ENCODE measurements at regions not wholly inside any gene's neighbourhood (a gene's known extent, or its start where the extent isn't known, plus 50 kb on each side); places are given as distances from the start of the nearest gene placed in this dataset.

DNA sequence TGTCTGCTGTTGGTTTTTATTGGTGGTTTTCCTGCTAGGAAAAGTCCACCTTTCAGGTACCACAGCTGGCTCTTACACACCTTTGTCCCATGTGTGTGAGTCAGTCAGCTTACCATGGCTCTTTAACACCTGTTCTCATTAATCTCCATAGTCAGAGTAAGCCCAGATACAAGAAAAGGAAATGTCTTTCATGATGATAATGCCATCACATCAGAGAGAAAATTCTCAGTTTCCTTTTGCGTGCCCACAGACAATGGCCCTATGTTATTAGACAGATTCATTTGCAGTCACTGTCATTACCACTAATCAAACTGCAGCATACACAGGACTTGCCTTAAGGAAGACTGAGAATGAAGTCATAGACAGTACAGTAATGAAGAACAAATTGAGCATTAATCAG, 1583.6 kb upstream of the LRRTM3 start:
- Histone ChIP-seq H3K9me3 (ENCODE audit: low read length) (no peaks in the 10 kb centered on the region), H3K4me2 (ENCODE audit: low read depth, low read length) (no peak overlapping the region), H3K79me2 (ENCODE audit: insufficient read depth, low read length) (no peaks in the 10 kb centered on the region), H3K9ac (ENCODE audit: insufficient read depth, low read depth, low read length) (no peak overlapping the region), H3K36me3 (replicated peaks in 1 of 2; ENCODE audit: control insufficient read depth in 1 of 2, insufficient read depth in 2 of 2, low read length in 2 of 2) (no peaks in the 10 kb centered on the region), H3K4me3 (replicated peaks in 1 of 3; ENCODE audit: insufficient read depth in 1 of 3, low read depth in 2 of 3, low read length in 3 of 3) (no peak overlapping the region), H3K4me1 (ENCODE audit: insufficient read depth, low read length) (no peaks in the 10 kb centered on the region), H3K27ac (ENCODE audit: extremely low read length, insufficient read depth, low read length) (no peak overlapping the region), H3K27me3 (ENCODE audit: control insufficient read depth in 1 of 2, insufficient read depth in 2 of 2, low read length in 2 of 2) (no peaks in the 10 kb centered on the region; a peak in 1 of 5 replicates), H2AFZ (ENCODE audit: low read length) (no peak overlapping the region), H4K20me1 (ENCODE audit: insufficient read depth, low read length) (no peaks in the 10 kb centered on the region)
- POLR2A ChIA-PET, result no interaction called here
- no peak for FAIRE-seq
- no TSS peak for BruUV-seq (replicated peaks)
- CTCF ChIA-PET (ENCODE audit: low intra/inter-chr PET ratio, low total read pairs), result no interaction called here
- intact Hi-C loops (cut with micrococcal nuclease; ENCODE audit: unreplicated experiment) (no loop called here), in situ Hi-C loops (cut with HindIII; ENCODE audit: extremely low pct_ligation_motif_present, low pct_unique_long_range_greater_than_20kb) (no loop called here)
- DNase-seq (ENCODE audit: low spot score), result no peak
- 0% methylated on average over 1 of the region's 1 CpG for WGBS (ENCODE audit: low lambda C conversion rate)
- TF ChIP-seq SETDB1 (CRISPR knock-in tag; IDR thresholded peaks at IDR 0.05; ENCODE audit: borderline replicate concordance) (no peak), SIX1 (CRISPR knock-in tag; IDR thresholded peaks at IDR 0.05; ENCODE audit: borderline replicate concordance) (no peak), HNRNPK (IDR thresholded peaks at IDR 0.05; ENCODE audit: low read depth, low read length, poor library complexity, severe bottlenecking) (no peak), REL (CRISPR knock-in tag; conservative IDR thresholded peaks at IDR 0.05) (no peak), ZNF713 (CRISPR knock-in tag; IDR thresholded peaks at IDR 0.05) (no peak), ZNF543 (CRISPR knock-in tag; IDR thresholded peaks at IDR 0.05) (no peak), ZNF670 (CRISPR knock-in tag; IDR thresholded peaks at IDR 0.05; ENCODE audit: borderline replicate concordance) (no peak), HDAC2 (CRISPR knock-in tag; IDR thresholded peaks at IDR 0.05) (no peak), EP300 (IDR thresholded peaks at IDR 0.05; ENCODE audit: low read depth in 2 of 2, low read length in 2 of 2) (no peak), EP300 (CRISPR knock-in tag; IDR thresholded peaks at IDR 0.05; ENCODE audit: borderline replicate concordance) (no peak), MYNN (CRISPR knock-in tag; IDR thresholded peaks at IDR 0.05; ENCODE audit: low read depth) (no peak), ZC3H4 (CRISPR knock-in tag; IDR thresholded peaks at IDR 0.05; ENCODE audit: borderline replicate concordance) (no peak), NBN (conservative IDR thresholded peaks at IDR 0.05) (no peak), ZNF121 (CRISPR knock-in tag; IDR thresholded peaks at IDR 0.05) (no peak), CCDC6 (CRISPR knock-in tag; IDR thresholded peaks at IDR 0.05) (no peak)
- TF ChIP-seq, protein P1, sequence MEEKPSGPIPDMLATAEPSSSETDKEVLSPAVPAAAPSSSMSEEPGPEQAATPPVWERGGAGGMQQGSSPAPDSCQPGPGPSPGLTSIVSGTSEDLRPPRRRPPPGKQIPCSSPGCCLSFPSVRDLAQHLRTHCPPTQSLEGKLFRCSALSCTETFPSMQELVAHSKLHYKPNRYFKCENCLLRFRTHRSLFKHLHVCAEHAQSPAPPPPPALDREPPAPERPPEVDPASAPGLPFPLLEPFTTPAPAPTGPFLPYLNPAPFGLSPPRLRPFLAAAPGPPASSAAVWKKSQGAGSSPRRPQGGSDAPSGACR (CRISPR knock-in tag; IDR thresholded peaks at IDR 0.05), result no peak
- ATAC-seq, result no peak

Data from HepG2 (cell line).